Stimulated activated effector memory CD8-positive, alpha-beta T cell treated with anti-CD3 and anti-CD28 coated beads, Interleukin-12 subunit alpha, Interleukin-12 subunit beta, amount 100 ng/mL, for 72 hours (primary cell): ENCODE measurements at regions not wholly inside any gene's neighbourhood (a gene's known extent, or its start where the extent isn't known, plus 50 kb on each side); places are given as distances from the start of the nearest gene placed in this dataset.

Source experiments
- ATAC-seq: fragments of 150-1000 bp; cut with Tn5 transposase; 2 replicates; pipeline ENCODE4 v1.10.0; 2021
- DNase-seq, 2 donors: peaks; one replicate each; pipeline ENCODE4 v3.0.0; 2021 to 2022; ENCODE audit warnings: low spot score in 2 of 2
- H3K27ac Mint-ChIP-seq: one replicate; pipeline ENCODE4 v1.8.0; 2022; ENCODE audit warnings: mild to moderate bottlenecking, mixed read lengths
- H3K36me3 Mint-ChIP-seq: one replicate; pipeline ENCODE4 v1.8.0; 2022; ENCODE audit warnings: mild to moderate bottlenecking, mixed read lengths
- H3K4me1 Mint-ChIP-seq: one replicate; pipeline ENCODE4 v1.8.0; 2022; ENCODE audit warnings: mixed read lengths
- H3K4me3 Mint-ChIP-seq: one replicate; pipeline ENCODE4 v1.8.0; 2022; ENCODE audit warnings: mild to moderate bottlenecking, mixed read lengths
- H3K9me3 Mint-ChIP-seq: one replicate; pipeline ENCODE4 v1.8.0; 2022; ENCODE audit warnings: mixed read lengths

DNA sequence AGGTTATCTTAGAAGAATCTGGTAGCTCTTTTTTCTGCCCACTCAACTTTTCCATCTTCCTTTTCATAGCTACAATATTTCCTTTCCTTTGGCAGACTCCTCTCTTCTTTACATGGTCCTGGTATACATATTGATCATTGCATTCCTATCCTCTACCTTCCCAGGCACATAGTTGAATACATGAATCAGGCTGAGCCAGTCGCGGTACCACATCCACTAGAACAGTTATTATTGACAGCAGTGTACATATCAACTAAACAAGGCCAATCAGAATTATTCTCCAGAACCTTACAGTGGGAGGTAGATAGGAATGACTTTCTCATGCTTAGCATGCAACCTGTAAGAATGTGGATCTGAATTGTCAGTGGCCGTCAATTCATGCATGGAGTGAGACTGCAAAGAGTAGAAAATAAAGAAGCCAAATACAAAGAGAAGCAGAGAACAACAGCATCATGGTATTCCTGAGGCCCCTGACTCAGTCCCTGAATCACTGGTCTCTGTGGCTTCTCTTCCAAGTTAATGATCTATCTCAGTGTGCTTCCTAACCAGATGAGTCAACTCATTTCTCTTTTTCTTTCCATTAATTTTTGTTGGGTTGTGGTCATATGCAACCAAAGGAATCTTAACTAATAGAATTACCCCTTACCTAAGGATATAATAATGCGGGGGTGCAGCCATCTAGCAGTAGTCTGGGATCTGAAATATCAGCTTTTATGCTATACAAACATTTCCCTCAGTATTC, 60.9 kb upstream of the DCBLD2 start:
- no peak overlapping the region for H3K27ac Mint-ChIP-seq
- H3K4me3 Mint-ChIP-seq: no peak overlapping the region
- DNase-seq: no peak
- ATAC-seq: no peak
- H3K4me1 Mint-ChIP-seq: no peaks in the 10 kb centered on the region
- peaks cover 4% of the 10 kb centered on the region for H3K9me3 Mint-ChIP-seq
- no peaks in the 10 kb centered on the region for H3K36me3 Mint-ChIP-seq

DNA sequence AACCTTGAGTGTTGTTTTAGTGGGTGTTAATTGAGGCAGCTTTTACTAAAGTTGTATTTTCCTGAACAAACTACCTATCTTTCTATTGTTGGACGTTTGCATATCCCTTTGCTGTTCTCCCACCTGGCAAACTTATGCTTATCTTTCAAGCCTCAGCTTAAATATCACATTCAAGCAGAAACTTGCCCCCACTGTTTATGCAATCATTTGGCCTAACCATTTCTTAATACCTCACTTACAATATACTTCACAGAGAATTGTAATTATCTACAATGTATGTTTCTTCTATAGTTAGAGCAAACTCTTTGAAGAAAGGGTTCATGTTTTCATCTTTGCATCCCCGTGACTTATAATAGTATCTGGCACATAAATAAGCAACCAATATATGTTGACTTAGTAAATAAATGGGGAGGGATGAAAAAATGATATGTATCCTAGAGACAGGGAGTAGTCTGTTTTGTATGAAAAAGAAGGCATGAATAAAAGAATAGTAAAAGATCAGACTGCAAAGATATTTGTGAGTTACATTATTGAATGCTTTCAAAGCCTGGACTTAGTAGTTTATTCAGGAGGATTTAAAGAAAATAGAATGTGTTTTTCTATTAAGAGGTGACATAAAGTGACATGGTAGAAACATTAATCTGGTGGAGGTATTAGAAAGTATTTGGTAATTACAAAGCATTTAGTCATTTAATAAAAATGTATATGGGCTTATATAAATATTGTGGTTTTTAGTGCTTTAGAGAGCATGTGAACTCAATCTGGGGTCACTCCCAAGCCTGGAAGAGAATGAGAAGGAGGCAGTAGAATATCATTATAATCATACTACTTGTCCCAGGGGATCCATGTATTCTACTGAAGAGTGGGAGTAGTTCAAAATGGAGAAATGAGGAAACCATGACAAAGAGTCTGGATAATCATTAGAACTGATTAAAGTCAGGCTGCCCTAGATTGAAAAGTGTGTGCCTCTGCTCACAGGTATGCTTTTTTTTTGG, 60.0 kb upstream of the DCBLD2 start:
- Mint-ChIP-seq H3K4me3 (no peak overlapping the region), H3K27ac (no peak overlapping the region), H3K4me1 (no peaks in the 10 kb centered on the region), H3K9me3 (no peaks in the 10 kb centered on the region), H3K36me3 (no peaks in the 10 kb centered on the region)
- ATAC-seq (no peak), DNase-seq (no peak)

DNA sequence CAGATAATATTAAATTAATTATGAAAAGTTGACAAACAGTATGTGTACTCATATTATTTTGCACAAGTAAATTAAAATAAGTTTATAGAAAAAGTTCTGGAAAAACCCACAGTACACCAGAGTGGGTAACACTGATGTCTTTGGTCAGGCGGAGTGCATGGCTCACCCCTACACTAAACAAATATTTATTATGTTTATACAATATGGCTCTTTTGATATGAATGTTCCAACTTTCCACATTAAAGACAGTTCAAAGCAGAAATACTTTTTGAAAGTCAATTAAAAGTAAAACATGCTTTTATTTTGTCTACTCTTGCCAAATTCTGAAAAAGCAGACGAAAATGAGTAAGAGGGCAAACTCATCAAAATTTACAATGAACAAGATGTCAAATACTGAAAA, 56.2 kb upstream of the DCBLD2 start:
- DNase-seq: no peak
- no peaks in the 10 kb centered on the region for H3K36me3 Mint-ChIP-seq

DNA sequence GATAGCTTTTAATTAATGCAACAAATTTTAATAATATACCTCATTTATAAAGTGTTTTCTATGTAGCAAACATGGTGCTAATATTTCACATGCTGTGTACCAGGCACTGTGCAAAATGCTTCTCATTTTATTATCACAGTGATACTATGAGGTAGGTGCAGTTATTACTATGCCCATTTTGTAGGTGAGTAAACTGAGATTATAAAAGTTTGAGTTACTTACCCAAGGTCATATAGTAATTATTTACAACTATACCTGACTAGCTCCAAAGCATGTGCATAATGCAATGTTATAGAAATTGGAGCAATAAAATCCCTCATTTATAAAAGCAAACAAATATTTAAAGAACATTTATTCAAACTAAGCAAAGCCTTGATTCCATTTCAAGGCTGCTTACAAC, 54.5 kb upstream of the DCBLD2 start:
- Mint-ChIP-seq H3K36me3 (no peaks in the 10 kb centered on the region), H3K9me3 (no peaks in the 10 kb centered on the region), H3K4me3 (no peak overlapping the region), H3K27ac (no peak overlapping the region), H3K4me1 (no peaks in the 10 kb centered on the region)
- DNase-seq (no peak), ATAC-seq (no peak)

More for the DNA sequence above, 56.2 kb upstream of the DCBLD2 start:
- H3K4me1 Mint-ChIP-seq: no peaks in the 10 kb centered on the region
- no peak overlapping the region for H3K4me3 Mint-ChIP-seq
- H3K27ac Mint-ChIP-seq: no peak overlapping the region
- no peak for ATAC-seq
- no peaks in the 10 kb centered on the region for H3K9me3 Mint-ChIP-seq

DNA sequence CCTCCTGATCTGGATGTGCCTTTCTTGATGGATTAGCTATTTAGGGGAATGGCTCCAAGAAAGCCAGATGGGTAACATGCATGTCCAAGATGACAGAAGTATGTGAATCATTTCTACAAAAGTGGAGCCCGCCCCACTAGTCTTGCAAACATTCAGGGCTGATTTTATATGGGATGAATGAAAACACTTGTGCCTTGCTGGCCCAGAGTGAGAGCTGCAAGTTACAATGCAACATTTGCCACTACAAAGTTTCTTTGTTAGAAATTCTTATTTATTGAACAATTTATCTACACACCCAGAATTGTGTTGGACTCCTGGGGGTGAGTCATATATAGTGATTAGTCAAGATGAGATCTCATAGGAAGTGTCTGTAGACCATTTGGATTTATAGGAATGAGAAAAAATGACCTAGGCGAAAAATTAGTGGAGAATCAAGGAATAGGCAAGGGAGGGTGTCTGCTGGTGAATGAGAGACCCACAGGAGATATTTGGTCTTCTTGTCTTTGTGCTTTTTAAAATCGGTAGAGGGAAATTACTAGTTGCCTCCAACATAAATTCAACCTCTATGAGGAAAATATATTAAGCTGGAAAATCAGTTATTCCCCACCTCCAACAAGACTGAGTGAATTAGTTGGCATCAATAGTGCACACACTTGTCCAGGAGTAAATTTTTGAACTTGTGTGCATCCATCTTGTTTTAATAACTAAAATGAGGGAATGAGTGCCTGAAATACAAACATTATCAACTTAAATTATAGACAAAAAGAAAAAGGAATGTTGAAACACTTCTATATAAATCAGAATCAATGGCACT, 53.5 kb upstream of the DCBLD2 start:
- Mint-ChIP-seq H3K4me1 (no peaks in the 10 kb centered on the region), H3K36me3 (no peaks in the 10 kb centered on the region), H3K9me3 (peaks cover 2% of the 10 kb centered on the region), H3K27ac (no peak overlapping the region), H3K4me3 (no peak overlapping the region)
- ATAC-seq (no peak), DNase-seq (no peak)

DNA sequence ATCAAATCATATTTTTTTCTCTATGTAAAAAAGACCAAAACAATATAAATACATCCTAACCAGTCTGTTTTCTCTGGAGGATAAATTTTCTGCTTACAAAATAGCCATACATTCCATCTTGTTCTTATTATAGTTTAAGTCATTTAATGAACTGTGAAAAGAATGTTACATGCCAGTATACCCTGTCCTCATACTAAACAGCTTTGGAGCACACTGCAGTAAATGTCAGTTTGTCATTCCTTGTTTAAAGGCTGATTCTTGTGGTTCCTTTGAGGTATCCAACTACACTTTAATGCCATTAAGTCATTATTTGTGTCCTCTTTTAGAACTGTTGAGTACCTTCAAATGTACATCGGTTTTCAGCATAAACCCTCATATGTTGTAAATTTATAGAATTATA, 52.7 kb upstream of the DCBLD2 start:
- Mint-ChIP-seq H3K27ac (no peak overlapping the region), H3K36me3 (no peaks in the 10 kb centered on the region), H3K9me3 (peaks cover 2% of the 10 kb centered on the region), H3K4me3 (no peak overlapping the region), H3K4me1 (no peaks in the 10 kb centered on the region)
- no peak for ATAC-seq
- no peak for DNase-seq

DNA sequence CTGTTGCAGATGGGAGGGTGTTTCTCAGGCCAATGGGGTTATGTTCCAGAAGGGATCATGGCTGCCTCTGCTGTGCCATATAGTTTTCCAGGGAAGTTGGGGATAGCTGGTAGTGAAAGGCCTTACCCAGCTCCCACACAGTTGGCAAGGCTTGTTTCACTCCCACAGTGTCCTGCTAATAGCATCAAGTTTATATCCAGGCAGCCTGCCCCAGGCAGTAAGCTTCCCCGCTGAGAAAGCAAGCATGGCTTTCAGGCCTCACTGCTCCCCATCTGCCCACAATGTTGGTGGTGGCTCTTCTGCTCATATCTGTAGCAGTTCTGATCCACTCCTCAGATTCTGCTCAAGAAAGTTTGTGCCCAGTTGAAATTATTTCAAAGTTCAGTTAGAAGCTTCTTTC, 50.9 kb upstream of the DCBLD2 start:
- H3K27ac Mint-ChIP-seq: no peak overlapping the region
- ATAC-seq: no peak
- no peak overlapping the region for H3K4me3 Mint-ChIP-seq
- no peaks in the 10 kb centered on the region for H3K36me3 Mint-ChIP-seq
- H3K9me3 Mint-ChIP-seq: peaks cover 2% of the 10 kb centered on the region
- no peaks in the 10 kb centered on the region for H3K4me1 Mint-ChIP-seq
- no peak for DNase-seq
